T1000 (cell line): ENCODE measurements at regions not wholly inside any gene's neighbourhood (a gene's known extent, or its start where the extent isn't known, plus 50 kb on each side); places are given as distances from the start of the nearest gene placed in this dataset.
"Not testable (repeated sequence)": the region's sequence is repeated elsewhere in the genome, so short reads cannot be mapped to it uniquely, and the experiment has no call there.

Experiments
- DNase-seq: peaks from one replicate; lab custom pipeline; 2025; ENCODE audit warnings: mixed read lengths; lab: John Stamatoyannopoulos, UW

GRCh38 chr1:201637282-201638079 is 98.6 kb downstream of the NAV1 start:
- DNase-seq: no peak

- DNase-seq: no peak
These were observed 100.5 kb downstream of the NAV1 start for GRCh38 chr1:201639391-201639790.

DNA sequence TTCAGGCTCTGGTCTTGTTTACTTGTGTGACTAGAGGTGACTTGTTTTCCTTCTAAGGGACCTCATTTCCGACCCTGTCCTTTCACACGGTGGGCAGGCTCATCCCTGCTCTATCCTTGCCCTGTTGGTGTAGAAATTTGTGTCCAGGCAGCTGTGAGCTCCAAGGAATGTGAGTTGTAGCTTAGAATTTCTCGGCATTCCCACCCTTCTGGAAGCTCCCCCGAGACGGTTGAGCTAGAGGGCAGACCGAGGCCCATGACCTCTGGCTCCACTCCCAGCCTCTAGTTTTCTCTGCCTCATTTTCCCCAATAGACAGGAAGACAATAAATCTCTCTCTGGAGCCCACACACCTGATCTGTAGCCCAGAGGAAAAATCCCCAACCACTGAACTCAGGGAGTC is 100.9 kb downstream of the NAV1 start:
- DNase-seq: no peak

- no peak for DNase-seq
These were observed 101.7 kb downstream of the NAV1 start for GRCh38 chr1:201640624-201641023.

DNA sequence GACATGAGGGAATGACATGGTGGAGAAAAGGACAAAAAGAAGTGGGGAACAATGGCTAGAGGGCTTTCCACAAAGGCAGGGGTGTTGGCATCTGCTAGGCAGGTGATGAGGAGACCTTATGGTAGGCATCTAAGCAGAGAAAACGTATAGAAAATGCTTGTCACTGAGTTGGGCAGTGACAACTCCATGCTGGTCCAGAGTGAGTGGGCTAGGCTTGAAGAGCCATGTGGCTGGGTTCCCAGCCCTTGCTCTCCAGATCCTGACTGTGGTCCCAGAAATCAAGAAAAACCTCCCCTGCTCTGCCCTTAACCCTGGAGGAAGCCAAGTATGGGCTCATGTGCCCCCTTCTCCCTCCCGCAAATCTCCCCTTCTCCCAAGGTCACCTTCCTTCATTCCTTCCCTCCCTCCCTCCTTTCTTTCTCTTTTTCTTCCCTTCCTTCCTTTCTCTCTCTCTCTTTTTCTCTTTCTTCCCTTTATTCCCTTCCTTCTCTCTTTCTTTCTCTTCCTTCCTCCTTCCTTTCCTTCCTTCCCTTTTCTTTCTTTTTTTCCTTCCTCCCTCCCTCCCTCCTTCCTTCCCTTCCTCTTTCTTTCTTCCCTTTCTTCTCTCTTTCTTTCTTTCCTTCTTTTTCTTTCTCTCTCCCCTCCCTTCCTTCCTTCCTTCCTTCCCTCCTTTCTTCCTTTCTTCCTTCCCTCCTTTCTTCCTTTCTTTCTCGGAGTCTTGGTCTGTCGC is 102.8 kb downstream of the NAV1 start:
- DNase-seq: no peak

GRCh38 chr1:201643835-201644104 is 104.8 kb downstream of the NAV1 start:
- DNase-seq: no peak

- no peak for DNase-seq
These were observed 105.3 kb downstream of the NAV1 start for GRCh38 chr1:201644197-201644596.

GRCh38 chr1:201645000-201645399 is 106.1 kb downstream of the NAV1 start:
- DNase-seq: not testable (repeated sequence)

- no peak for DNase-seq
These were observed 107.0 kb downstream of the NAV1 start for GRCh38 chr1:201645956-201646355.

DNA sequence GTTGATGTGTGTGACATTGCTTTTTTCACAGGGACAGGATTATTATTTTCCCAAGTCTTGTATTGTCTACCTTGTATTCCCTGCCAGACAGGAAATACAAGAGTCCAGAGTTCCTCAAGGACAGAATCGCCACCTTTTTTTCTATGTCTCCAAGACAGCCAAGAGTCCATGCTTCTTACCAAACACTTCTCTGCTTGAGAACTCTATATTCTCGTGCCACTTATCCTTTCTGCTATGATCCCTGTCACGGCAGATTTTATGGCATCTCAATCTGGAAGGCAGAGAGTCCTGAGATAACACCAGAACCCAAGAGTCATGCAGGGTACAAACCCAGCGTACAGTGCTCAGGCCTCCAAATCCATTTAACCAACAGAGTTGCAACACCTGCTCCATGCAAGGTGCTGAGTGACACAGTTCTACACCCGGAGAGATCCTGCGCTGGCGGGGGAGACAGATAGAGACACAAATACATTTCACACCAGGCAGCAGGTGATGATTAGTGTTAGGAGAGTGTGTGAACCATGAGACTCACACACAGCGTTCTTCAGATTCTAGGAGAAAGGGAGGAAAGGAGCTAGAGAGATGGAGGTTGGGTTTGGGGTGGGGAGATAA is 107.6 kb downstream of the NAV1 start:
- DNase-seq: no peak

DNA sequence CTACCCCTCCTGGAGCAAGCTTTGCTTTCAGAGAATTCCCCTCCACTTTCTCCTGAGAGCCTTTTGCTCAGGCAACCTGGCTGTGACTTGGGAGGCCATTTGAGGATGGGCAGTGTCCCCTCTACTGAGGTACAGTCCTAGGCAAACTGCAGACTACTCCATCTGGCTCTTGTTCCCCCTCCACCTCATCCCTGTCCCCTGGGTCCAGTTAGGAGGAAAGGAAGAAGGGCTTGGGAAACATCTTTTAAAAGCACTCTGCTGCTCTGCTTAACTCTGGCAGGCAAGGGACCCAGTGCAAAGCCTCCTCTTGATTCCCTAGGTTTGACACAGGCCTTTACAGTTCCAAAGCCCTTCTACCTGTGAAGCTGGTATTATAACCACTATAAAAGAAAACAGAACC is 108.2 kb downstream of the NAV1 start:
- no peak for DNase-seq

DNA sequence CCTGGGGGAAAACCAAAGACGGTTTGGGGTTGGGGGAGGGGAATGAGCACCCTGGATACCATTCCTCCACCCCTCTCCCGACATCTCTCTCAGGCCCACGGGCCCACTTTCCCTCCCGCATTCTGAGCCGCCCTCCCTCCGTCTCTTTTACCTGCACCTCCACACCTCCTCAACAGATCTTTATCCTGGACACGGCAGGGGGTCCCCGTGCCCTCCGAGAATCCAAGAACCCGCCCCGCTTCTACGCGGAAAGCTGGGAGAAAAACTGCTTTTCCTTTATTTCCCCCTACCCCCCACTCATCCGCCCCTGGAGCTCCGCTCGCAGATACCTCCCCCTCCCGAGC is 108.8 kb downstream of the NAV1 start:
- no peak for DNase-seq

- peak; percentile 25 for DNase-seq
These were observed 109.4 kb downstream of the NAV1 start for GRCh38 chr1:201648066-201648906.

DNA sequence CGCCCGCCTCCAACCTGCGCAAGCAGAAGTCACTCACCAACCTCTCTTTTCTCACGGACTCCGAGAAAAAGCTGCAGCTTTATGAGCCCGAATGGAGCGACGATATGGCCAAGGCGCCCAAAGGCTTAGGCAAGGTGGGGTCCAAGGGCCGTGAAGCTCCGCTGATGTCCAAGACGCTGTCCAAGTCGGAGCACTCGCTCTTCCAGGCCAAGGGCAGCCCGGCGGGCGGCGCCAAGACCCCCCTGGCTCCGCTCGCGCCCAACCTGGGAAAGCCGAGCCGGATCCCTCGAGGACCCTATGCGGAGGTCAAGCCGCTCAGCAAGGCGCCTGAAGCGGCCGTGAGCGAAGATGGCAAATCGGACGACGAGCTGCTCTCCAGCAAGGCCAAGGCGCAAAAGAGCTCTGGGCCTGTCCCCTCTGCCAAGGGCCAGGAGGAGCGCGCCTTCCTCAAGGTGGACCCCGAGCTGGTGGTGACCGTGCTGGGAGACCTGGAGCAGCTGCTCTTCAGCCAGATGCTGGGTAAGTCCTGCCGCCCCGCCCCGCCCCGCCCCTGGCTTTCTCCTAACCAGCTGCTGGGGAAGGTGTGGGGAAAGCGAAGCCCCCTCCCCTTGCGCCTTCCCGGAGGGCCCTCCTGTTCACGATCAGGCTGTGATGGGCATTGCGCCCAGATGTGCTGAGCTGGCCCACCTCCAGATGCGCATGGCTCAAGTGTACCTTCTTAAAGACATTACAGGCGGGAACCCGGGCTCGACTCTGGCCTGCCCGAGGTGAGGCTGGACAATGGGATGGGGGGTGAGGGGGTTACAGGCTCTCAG is 110.2 kb downstream of the NAV1 start:
- DNase-seq: no peak

GRCh38 chr1:201649761-201650622 is 111.1 kb downstream of the NAV1 start:
- DNase-seq: no peak

DNA sequence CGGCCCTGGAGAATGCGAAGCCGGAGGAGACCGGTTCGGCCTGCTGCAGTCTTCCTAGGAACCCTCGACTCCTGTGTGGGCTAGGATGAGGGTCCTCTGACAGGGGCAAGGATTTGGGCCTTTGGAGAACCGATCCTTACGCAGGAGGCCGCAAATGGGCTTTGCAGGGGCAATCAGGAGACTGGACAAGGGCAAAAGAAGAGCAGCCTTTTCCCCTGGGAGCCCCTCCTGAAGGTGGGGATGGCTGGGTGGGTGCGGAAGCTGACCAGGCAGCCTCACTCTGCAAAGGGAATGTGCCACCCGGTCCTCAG is 111.7 kb downstream of the NAV1 start:
- no peak for DNase-seq

- no peak for DNase-seq
These were observed 113.3 kb downstream of the NAV1 start for GRCh38 chr1:201652181-201652580.

DNA sequence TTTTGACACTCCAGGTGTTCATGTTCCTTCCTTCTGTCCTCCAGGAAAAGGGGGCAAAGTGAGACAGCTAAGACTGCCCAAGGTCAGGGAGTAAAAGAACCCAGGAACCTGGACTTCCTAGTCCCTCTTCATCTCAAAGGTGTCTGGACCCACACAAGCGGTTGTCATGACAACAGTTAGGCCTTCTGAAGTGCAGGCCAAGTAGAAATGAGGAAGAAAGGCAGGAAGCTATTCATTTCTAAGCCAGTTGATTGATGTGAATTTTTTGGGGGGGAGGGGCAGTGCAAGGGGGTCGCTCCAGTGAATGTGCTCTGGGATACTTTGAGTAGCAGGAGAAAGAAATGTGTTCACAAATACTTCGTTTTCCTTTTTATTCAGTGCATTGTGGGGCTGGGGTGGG is 114.3 kb downstream of the NAV1 start:
- DNase-seq: no peak

DNA sequence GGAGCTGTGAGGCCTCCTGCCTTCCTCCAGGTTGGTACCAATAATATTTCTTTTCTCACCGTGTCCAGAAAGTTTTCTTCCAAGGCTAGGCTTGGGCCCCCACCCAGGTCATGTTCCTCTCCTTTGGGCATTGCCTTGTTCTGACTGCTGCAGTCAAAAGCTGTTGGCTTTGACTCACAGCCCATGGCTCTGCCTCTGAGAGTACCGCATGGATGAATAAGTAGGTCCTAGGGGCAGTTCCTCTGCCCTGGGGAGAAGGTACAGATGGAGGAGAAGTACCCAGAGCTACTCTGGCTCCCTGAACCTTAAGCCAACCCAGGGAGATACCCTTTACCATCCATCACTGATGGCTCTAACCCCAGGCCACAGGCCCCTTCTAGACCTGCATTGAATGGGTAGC is 115.0 kb downstream of the NAV1 start:
- no peak for DNase-seq

- no peak for DNase-seq
These were observed 116.3 kb downstream of the NAV1 start for GRCh38 chr1:201655243-201655642.

DNA sequence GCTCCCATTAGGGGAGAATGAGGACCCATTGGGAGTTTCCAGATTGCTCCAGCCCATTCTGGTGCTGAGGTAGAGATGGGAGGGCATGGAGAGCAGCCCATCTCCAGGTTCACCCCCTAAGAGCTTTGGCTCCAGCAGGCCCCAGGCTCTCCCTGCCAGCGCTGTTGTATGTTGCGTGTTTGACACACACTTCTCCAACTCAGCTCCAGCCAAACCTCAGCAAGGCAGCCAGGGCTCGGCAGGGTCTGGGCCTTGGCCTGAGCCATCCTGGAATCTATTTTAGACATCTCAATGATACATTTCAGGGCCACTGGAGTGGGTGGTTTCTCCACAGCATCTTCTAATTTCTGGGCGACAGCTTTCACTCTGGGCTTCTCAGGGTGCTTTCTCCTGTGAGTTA is 117.0 kb downstream of the NAV1 start:
- DNase-seq: no peak
